K562 (cell line): ENCODE measurements at regions not wholly inside any gene's neighbourhood (a gene's known extent, or its start where the extent isn't known, plus 50 kb on each side); places are given as distances from the start of the nearest gene placed in this dataset.
A peak's percentile ranks its signal among the peaks of the same experiment; 100 is the strongest.

Experiments used
- E2F3 ChIP-seq: fragments of 250-450 bp; sonication (Bioruptor Pico); IDR thresholded peaks from 2 replicates; pipeline ENCODE4 v1.4.0; 2020; ENCODE audit warnings: mild to moderate bottlenecking
- FIP1L1 ChIP-seq: fragments of 200-400 bp; formaldehyde crosslinking; IDR thresholded peaks from 2 replicates; pipeline ENCODE4 v1.6.1; 2018; ENCODE audit warnings: mild to moderate bottlenecking, low read depth, low read length; ENCODE audit not compliant: poor library complexity, severe bottlenecking
- HDAC2 ChIP-seq: fragments of 450-650 bp; IDR thresholded peaks from 2 replicates; pipeline ENCODE4 v1.6.1; 2016; ENCODE audit warnings: mild to moderate bottlenecking
- HNRNPH1 ChIP-seq: fragments of 200-400 bp; formaldehyde crosslinking; optimal IDR thresholded peaks from 2 replicates; pipeline ENCODE3; 2017; ENCODE audit warnings: low read depth, mild to moderate bottlenecking, low read length, moderate library complexity
- KLF16 ChIP-seq: IDR thresholded peaks from 2 replicates; pipeline ENCODE4 v1.6.1; 2016; ENCODE audit warnings: antibody characterized with exemption
- MCM2 ChIP-seq: fragments of 450-650 bp; IDR thresholded peaks from 2 replicates; pipeline ENCODE4 v1.6.1; 2017; ENCODE audit warnings: low read depth, mild to moderate bottlenecking
- PREB ChIP-seq: sonication (generic); formaldehyde crosslinking; IDR thresholded peaks from 2 replicates; pipeline ENCODE4 v1.8.1; 2023; ENCODE audit warnings: mild to moderate bottlenecking, missing genetic modification reagents
- RFX1 ChIP-seq: fragments of 450-650 bp; IDR thresholded peaks from 2 replicates; pipeline ENCODE4 v1.6.1; 2016; ENCODE audit warnings: mild to moderate bottlenecking, moderate library complexity
- SMARCB1 ChIP-seq: IDR thresholded peaks from 2 replicates; pipeline ENCODE4 v1.6.1; 2011; ENCODE audit warnings: improper control_type of control experiment, low read depth; ENCODE audit not compliant: insufficient read length
- TEAD1 ChIP-seq, 2 experiments: fragments of 450-650 bp in 1 of 2; sonication (generic) in 1 of 2; formaldehyde crosslinking; IDR thresholded peaks; 2 replicates each; pipeline versions ENCODE4 v1.4.0 to v1.8.0; 2020 to 2022; ENCODE audit warnings: mild to moderate bottlenecking in 2 of 2, missing genetic modification reagents in 1 of 2
- ZNF318 ChIP-seq, 2 experiments: fragments of 450-650 bp; IDR thresholded peaks; 2 replicates each; pipeline ENCODE4 v1.6.1; 2016; ENCODE audit warnings: mild to moderate bottlenecking in 2 of 2, borderline replicate concordance in 1 of 2, low read depth in 1 of 2, moderate library complexity in 1 of 2
- ZNF77 ChIP-seq: fragments of 250-450 bp; sonication (Bioruptor Pico); IDR thresholded peaks from 2 replicates; pipeline ENCODE4 v1.5.0; 2020
- TF ChIP-seq, protein P1 (sequence below): fragments of 450-650 bp; formaldehyde crosslinking; IDR thresholded peaks from 2 replicates; pipeline ENCODE4 v1.4.0; 2020; ENCODE audit warnings: mild to moderate bottlenecking, moderate library complexity

- TF ChIP-seq TEAD1 (CRISPR knock-in tag; IDR thresholded peaks at IDR 0.05) (peak; percentile 38 to 94; a peak in 3 of 4 replicates), ZNF318 (IDR thresholded peaks at IDR 0.05; ENCODE audit: borderline replicate concordance in 1 of 2, low read depth in 1 of 2) (peak in 1 of 2 experiments; percentile 97; a peak in 2 of 4 replicates), ZNF77 (CRISPR knock-in tag) (no peak), HDAC2 (peak; percentile 99), PREB (no peak), MCM2 (no peak), RFX1 (peak; percentile 86), E2F3 (no peak), KLF16 (peak; percentile 100), FIP1L1 (no peak), HNRNPH1 (no peak), SMARCB1 (peak; percentile 93)
- TF ChIP-seq, protein P1, sequence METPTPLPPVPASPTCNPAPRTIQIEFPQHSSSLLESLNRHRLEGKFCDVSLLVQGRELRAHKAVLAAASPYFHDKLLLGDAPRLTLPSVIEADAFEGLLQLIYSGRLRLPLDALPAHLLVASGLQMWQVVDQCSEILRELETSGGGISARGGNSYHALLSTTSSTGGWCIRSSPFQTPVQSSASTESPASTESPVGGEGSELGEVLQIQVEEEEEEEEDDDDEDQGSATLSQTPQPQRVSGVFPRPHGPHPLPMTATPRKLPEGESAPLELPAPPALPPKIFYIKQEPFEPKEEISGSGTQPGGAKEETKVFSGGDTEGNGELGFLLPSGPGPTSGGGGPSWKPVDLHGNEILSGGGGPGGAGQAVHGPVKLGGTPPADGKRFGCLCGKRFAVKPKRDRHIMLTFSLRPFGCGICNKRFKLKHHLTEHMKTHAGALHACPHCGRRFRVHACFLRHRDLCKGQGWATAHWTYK (CRISPR knock-in tag): peak; percentile 80; the same call in 1 of the 2 replicates
Measured at GRCh38 chr12:92403210-92404175, 257.8 kb upstream of the BTG1 start (continued).
